SU-DHL-6 (cell line): ENCODE measurements at regions not wholly inside any gene's neighbourhood (a gene's known extent, or its start where the extent isn't known, plus 50 kb on each side); places are given as distances from the start of the nearest gene placed in this dataset.

Experiments used
- CTCF ChIP-seq: fragments of 200-600 bp; sonication (generic); IDR thresholded peaks from one replicate; pipeline ENCODE4 v1.5.1; 2017; ENCODE audit warnings: antibody characterized with exemption, mild to moderate bottlenecking, low read length, moderate library complexity; ENCODE audit not compliant: insufficient read depth, poor library complexity, severe bottlenecking
- EZH2phosphoT487 ChIP-seq: fragments of 200-600 bp; sonication (generic), shearing (Covaris generic); conservative IDR thresholded peaks from 2 replicates; pipeline ENCODE4 v1.6.1; 2018; ENCODE audit warnings: mild to moderate bottlenecking, antibody characterized with exemption, low read length, moderate library complexity, mixed read lengths

- TF ChIP-seq EZH2phosphoT487 (no peak), CTCF (no peak)
These were observed 164.3 kb upstream of the FHL2 start for GRCh38 chr2:105563000-105563719.
